ENCODE measurements at regions not wholly inside any gene's neighbourhood (a gene's known extent, or its start where the extent isn't known, plus 50 kb on each side); places are given as distances from the start of the nearest gene placed in this dataset.
"Not testable (repeated sequence)": the region's sequence is repeated elsewhere in the genome, so short reads cannot be mapped to it uniquely, and the experiment has no call there.

DNA sequence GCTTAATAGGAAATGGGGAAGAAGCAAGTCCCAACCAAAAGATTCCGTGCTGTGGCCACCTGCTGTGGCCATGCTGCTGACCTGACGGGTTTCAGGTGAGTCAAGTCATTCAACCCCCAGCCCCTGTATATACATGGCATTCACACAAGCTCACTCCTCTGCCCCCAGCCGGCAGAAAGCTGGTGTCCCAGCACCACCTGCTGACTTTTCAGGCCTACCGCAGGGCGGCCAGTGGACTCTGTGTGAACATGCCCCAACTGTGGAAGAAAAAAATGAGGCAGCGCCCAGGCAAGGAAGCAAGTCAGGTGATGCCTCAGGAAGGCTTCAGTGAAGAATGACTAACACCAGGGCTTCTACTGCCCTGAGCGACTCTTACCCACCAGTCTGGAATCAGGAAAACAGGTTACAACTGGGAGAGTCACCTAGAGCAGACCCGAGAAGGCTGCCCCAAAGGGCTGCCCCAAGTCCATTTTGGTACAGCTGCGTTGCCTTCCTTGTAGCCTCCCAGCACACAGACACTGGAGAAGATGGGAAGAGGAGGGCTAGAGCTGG lies 536.5 kb downstream of the TP53TG3F start:
- TF ChIP-seq, protein P1, sequence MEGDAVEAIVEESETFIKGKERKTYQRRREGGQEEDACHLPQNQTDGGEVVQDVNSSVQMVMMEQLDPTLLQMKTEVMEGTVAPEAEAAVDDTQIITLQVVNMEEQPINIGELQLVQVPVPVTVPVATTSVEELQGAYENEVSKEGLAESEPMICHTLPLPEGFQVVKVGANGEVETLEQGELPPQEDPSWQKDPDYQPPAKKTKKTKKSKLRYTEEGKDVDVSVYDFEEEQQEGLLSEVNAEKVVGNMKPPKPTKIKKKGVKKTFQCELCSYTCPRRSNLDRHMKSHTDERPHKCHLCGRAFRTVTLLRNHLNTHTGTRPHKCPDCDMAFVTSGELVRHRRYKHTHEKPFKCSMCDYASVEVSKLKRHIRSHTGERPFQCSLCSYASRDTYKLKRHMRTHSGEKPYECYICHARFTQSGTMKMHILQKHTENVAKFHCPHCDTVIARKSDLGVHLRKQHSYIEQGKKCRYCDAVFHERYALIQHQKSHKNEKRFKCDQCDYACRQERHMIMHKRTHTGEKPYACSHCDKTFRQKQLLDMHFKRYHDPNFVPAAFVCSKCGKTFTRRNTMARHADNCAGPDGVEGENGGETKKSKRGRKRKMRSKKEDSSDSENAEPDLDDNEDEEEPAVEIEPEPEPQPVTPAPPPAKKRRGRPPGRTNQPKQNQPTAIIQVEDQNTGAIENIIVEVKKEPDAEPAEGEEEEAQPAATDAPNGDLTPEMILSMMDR (conservative IDR thresholded peaks at IDR 0.05; ENCODE audit: low read depth, low read length), result not testable (repeated sequence)
- not testable (repeated sequence) for TF ChIP-seq EZH2 (IDR thresholded peaks at IDR 0.05; ENCODE audit: borderline replicate concordance, low read depth, low read length, poor library complexity, severe bottlenecking)

Data from A673 (cell line).